GM18909 (cell line): ENCODE measurements at regions not wholly inside any gene's neighbourhood (a gene's known extent, or its start where the extent isn't known, plus 50 kb on each side); places are given as distances from the start of the nearest gene placed in this dataset.

Experiments
- ATAC-seq: cut with Tn5 transposase; IDR thresholded peaks from one replicate; pipeline ENCODE4 v1.9.1; 2021; ENCODE audit warnings: mild to moderate bottlenecking; ENCODE audit not compliant: unreplicated experiment, poor library complexity

DNA sequence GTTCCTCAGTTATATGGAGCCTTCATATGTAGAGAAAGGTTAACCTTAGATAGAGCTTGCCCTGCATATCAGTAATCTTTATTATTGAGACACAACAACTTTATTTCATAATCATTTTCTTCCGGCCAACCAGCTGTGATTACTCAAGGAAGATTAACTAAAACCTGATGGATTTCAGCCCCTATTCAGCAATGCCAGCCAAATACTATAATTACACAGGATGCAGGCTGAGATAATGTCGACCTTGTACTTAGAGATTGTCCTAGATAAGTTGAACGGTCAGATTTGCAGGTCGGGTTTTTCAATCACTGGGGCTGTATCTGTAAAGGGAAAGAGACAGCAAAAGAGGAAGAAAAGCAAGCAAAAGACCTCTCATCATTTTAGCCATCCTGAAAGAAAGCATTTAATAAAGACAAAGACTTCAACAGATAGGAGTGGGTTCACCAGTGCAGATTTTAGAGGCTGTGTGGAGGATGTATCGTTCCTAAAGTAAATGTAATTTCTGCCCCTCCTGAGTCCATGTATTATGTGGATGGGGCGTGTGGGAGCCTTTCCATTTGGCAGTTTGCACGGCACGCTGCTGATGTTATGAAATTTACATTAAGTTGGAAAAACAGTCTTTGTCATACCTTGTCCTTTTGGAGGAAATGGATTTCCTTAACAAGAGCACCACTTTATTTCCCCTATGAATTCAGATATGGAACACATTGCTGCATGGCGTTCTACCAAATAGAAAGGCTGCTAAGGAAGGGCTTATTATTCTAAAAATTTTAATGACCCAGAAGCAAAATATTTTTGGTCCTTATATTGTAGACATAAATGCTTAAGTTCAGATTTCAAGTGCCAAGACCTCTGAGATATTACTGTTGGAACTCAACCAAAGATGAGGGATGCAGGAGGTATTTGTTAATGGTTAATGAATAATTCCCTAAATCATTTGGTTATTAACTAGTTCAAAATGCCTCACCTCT, 496.7 kb downstream of the SPRY1 start:
- no peak for ATAC-seq

DNA sequence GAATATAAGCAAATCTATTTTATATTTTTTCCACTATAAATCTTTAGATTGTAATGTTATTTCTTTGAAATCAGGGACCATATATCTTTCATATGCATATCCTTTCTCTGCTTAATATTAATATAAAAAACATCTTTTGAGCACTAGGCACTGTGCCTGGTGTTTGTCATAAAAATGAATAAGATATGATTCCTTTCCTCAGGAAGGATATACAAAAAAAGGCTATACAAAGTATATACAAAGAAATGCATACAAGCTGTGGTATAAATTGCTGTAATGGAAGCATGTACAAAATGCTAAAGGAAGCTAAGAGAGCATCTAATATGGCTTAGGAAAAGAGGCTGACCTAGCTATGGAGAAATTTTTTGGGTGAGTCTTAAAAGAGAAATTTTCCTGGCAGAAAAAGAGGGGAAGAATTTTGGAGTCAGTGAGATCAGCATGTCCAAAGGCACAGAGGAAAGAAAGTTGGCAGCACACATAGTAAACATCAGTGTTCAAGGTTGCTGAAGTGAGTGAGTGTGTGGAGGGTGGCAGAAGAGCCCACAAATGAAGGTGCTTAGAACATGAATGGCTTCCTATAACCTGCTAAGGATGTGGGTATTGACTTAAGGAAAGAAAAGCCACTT, 500.0 kb downstream of the SPRY1 start:
- no peak for ATAC-seq

DNA sequence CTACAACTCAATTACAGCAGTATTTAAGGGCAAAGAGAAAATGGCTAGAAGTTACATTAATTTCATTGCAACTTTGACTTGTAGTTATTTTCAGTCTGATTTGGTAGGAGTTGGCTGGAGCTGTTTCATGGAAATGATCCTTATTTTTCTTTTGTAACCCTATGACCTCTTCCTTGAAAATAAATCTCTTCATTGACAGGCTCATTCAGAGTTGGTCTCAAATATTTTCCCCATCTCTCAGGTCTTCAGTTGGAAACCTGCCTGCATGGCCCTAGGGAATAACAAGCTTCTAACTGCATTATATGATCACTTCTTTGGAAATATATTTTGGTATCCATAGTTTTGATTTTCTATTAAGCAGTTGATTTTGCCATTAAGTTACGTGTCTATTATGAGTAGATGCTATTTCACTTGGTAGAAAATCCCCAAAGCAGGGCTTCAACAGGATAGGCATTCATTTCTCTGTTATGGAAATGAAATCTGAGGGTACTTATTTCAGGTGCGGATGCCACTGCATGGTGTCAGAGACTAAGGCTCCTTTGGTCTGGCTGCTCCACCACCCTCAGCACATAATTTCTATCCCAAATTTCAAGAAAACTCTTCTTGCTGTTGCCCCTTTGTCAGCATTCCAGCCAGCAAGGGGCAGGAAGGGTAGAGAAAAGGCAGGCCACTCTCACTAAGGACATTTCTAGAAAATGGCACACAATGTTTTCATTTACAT, 502.5 kb downstream of the SPRY1 start:
- ATAC-seq: no peak

DNA sequence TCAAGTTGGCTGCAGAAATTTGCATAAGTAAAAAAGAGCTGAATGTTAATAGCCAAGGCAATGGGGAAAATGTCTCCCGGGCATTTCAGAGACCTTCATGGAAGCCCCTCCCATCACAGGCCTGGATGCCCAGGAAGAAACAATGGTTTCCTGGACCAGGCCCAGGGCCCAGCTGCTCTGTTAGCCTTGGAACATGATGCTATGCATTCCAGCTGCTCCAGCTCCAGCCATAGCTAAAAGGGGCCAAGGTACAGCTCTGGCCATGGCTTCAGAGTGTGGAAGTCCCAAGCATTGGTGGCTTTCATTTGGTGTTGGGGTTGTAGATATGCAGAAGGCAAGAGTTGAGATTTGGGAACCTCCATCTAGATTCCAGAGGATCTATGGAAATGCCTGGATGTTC, 508.3 kb downstream of the SPRY1 start:
- no peak for ATAC-seq

DNA sequence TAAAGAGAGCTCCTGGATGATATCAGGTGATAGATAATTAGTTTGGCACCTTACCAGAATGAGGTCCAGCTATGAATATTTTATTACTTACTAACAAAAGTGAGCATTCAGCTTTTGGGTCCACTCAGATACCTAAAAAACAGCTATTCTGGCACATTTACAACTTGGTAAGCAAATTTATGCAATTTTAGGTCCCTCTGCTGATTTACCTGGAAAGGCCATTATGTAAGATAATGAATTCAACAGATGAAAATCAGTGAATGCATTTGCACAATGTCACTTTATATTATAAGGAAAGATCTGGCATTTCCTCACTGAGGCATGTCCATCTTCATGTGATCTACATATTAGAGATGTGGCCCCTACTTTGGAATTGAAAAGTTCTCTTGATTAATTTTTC, 517.0 kb downstream of the SPRY1 start:
- ATAC-seq: no peak

DNA sequence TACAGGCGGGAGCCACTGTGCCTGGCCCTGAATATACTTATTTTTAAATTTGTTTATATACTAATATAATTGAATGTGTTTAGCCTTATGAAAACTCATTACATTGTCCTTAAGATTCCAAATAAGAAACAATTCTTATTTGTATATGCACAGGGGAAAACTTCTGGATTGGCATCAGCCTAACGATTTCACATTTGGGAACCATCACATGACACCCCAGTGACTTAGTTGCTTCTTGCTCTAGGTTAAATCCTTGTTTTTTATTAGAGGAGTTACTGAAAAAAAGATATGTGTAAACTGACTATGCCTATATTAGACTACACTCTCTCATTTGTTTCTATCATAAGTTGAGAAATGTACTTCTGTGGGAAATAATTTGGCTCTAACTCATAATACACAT, 520.2 kb downstream of the SPRY1 start:
- no peak for ATAC-seq

DNA sequence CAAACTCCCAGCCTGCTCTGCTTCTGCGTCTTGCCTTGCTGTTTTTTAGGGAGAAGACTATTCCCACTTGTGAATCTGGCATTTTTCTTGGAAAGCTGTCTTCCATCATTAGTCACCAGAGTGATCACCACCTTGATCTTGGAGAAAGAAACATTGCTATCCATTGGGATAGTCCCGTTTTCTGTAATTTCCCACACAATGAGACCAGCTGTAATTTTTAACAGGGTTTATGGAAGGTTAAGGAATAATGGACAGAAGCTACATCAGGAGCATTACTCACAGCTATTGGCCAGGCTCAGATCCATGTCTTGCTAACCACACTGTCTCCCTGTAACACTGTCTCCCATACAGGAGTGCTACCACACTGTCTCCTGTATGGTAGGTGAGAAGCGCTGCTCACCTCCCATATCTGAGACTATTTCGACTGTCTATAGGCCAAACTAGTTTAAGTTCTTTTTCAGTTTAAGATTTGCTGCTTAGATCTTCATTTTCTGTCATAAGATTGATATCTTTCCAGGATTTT, 523.0 kb downstream of the SPRY1 start:
- no peak for ATAC-seq

DNA sequence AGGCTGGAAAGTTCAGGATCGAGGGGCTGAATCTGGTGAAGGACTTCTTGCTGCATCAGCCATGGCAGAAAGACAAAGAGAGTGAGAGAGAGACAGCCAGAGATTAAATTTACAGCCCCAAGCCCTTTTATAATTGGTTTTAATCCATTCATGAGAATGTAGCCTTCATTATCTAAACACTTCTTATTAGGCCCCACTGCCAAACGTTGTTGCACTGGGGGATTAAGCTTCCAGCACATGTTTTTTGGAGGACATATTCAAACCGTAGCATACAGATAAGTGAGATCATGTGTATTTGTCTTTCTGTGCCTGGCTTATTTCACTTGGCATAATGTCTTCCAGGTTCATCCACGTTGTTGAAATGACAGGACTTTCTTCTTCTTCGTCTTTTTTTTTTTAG, 524.7 kb downstream of the SPRY1 start:
- ATAC-seq: no peak

DNA sequence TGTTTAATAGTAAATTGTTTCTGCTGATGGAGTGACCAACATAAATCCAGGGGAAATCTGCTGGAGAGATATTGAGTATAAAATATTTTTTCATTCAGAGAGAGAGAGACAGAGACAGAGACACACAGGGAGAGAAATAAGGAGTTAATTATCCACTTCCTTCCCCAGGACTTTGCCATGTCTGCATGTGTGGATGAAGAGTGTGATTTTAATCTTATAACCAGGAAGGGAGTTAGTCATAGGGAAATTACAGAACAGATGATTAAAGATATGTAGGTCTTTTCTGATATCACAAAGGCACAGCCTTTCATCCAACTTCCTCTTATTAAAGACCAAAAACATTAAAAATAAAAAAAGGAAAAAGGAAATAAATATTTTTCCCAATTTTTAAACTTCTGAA, 526.3 kb downstream of the SPRY1 start:
- no peak for ATAC-seq

DNA sequence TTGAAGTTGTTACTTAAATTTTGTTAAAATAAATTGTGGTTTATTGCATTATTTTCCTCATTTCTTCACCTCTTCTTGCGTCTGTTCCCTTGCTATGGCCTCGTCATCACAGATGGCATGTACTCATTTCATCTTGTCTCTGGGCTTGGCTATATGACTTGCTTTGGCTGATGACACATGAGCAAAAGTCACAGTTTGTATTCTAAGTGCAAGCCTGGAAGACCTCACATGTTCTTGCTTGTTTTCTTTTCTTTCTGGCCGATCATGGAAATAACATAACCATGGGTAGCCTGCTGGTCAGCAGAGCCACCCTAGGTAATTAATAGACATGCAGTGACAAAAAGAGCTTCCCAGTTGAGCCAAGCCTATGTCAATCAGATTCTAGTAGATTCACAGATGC, 527.9 kb downstream of the SPRY1 start:
- ATAC-seq: no peak

DNA sequence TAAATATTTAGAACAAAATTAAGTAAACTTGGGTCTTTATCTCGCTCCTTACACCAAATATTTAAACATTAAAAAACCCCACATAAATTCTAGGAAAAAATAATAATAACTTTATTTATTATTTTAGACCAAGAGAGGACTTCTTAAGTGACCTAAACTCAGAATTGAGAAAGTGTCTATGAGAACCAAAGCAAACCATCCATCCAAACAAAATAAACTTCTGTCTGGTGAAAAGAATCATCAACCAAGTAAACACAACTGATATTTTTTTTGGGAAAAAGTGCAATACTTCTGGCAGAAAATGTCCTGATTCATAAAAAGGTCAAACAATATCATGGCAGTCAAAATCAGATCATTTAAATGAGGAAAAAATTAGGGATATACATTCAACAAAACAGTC, 533.0 kb downstream of the SPRY1 start:
- ATAC-seq: no peak

DNA sequence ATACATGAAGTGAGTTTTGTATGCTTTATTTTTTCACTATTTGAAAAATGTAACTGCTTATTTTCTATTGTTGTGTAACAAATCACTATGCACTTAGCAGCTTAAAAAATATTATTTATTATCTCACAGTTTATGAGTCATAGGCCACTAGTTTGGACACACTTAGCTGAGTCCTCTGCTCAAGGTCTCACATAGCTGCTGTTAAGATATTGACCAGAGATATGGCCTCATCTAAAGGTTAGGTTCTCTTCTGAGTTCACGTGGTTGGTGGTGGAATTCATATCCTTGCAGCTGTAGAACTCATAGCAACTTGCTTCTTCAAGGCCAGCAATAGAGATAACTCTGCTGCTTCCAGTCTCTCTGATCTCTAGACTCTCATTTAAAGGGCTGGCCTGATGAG, 534.4 kb downstream of the SPRY1 start:
- ATAC-seq: no peak

DNA sequence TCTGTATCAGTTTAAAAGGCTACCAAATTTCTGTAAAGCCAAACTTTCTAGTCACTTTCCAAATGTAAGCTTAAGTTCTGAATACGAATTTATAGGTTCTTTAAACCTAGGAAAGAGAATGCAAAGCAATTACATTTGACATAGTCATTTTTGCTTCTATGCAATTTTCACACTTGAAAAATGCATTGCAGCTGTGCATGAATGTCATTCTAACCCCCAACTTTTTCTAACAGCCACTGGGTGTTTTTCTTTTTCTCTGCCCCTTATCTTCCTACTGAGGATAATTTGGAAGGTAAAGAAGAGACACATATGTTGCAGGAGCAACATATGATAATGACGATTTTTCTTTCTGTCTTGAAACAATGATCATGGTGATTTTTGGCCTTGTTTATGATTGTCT, 537.5 kb downstream of the SPRY1 start:
- ATAC-seq: no peak

DNA sequence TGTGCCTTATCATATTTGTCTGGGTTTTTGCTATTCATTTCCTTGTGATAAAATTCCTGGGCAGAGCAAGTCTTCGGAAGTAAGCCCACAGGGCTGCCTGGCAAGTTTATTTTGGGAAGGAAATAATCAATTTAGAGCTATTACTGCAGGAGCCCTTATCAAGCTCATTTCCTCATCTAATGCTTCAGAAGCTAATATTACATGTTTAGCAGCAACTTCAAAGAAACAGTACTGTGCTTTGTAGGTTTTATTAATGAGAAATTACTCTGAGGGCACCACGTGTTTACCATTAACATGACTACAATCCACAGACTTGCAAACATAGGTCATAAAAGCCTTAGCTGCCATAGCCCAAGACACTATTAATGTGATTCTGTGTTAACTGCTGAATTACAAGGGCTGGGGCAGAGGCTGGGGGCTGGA, 540.0 kb downstream of the SPRY1 start:
- no peak for ATAC-seq

DNA sequence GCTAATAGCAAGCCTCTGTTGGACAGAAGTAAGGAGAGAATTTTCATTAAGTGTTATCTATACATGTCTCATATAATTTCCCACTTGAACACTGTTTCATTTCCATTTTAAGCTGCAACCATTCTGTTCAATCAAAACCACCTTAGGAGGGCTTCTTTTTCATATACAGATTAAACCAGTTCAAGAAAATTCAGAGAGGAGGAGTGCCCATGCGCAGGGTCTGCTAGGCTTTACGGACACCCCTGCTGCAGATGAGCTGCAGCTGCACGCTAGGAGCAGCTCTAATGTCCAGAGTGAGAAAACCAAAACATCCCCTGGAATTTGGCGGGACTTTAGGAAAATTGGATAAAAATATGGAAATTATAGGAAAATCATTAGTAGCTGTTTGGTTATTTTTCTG, 541.0 kb downstream of the SPRY1 start:
- ATAC-seq: no peak

DNA sequence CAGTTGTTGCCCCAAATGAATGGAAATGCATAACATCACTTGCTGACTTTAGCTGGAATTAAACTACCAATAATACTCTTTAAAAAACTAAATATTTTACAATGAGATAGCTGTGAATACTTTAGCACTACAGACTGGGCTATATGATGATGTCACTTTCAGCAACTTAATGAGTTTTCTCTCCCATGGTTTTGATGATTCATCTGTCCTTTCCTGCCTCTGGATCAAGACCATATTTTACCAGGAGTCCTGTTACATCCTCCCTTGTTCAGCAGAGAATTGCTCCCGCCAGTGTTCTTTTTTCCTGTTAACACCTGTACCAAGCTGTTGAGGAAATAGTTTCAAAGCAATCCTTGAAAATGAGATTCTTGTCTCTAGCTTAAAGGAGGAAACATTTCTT, 543.0 kb downstream of the SPRY1 start:
- ATAC-seq: no peak

DNA sequence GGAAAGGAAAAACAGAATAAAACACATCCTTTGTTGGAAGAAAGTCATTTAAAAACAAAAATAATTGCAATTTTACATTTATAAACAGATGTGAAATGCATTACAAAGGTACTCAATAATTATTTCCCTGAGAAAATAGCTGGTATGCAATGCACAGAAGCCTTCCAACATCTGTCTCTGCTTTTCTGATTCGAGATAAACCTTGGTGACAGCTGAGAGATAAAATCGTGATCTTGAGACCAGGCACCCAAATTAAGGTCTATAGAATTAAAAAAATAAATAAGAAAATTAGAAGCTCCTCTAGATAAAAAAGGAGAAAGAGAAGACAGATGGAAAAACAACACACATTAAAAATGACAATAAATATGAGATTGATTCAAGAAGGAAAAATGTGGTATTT, 544.0 kb downstream of the SPRY1 start:
- ATAC-seq: no peak

DNA sequence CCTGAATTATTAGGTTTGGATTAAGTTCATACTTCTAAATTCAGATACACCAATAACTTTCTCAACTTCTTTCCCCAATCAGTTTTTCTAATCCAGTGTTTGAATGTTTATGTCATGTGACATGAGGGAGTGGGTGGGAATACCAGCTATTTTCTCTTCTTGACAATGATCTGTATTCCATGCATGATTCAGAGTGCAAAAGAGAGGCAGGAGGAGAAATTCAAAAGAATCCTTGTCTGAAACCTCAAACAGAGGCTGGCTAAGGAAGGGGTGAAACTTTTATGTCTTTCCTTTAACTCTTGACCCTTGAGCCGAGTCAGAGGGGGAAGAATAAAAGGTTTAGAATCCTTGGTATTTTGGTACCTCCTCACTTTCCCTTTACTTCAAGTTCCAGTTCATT, 544.7 kb downstream of the SPRY1 start:
- no peak for ATAC-seq

DNA sequence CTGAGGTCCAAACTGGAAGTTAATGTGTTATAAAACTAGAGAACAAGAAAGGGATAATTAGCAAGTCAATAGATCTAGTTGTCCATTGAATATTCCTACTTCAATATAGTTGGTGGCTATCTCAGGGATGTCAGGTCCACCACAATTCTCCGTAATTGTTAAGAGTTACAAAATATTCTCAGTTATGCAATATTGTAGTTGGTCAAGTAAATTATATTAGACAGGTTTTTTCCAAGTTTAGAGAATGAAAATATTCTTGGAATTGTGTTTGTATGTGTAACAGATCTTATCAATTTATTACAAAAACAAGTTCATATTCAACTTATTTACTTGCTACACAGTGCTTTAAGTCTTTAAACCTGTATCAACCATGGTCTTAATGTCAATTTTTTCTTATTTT, 547.4 kb downstream of the SPRY1 start:
- ATAC-seq: no peak

DNA sequence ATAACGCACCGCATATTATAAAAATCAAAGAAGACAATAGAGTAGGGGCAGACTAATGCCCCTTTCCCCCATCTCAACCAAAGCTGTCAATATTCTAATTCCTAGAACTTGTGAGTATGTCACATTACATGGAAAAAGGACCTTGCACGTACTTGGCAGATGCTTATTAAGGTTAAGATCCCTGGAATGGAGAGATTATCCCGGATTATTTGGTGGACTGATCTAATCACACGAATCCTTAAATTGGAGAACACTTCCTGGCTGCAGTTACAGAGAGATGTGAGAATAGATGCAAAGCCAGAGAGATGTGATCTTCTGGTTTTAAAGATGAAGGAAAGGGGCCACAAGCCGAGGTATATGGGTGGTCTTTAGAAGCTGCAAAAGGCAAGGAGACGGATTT, 548.7 kb downstream of the SPRY1 start:
- no peak for ATAC-seq

DNA sequence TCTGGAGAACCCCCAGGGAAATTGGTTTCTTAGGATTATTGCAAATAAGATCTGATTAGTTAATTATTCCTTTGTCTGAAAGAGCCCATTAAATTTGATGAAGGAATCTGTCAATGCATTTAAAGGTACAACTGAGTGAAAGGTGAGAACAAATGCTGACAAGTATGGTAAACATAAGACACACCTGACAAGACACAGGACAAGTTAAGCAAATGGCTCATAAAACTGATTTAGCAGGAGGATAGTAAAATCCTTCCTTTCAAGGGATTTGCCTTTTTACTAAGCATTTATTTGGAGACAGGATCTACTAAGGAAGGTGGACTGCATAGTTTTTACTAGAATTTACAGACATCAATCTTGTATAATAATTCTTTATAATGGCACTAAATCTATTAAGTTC, 553.9 kb downstream of the SPRY1 start:
- ATAC-seq: no peak
